ENCODE measurements at regions not wholly inside any gene's neighbourhood (a gene's known extent, or its start where the extent isn't known, plus 50 kb on each side); places are given as distances from the start of the nearest gene placed in this dataset.
A peak's percentile ranks its signal among the peaks of the same experiment; 100 is the strongest.

GRCh38 chr1:67515324-67516080 lies 85.3 kb upstream of the SERBP1 start:
- Histone ChIP-seq H3K4me3 (no peak overlapping the region), H3K36me3 (no peaks in the 10 kb centered on the region), H3K9me3 (no peaks in the 10 kb centered on the region), H3K27ac (peak overlapping the region; percentile 61 to 95 (median 83)), H3K4me1 (peaks cover 0 to 29% (median 6%) of the 10 kb centered on the region in 4 donors), H3K27me3 (no peaks in the 10 kb centered on the region)
- DNase-seq, result no peak
- intact Hi-C loops (cut with DNase I), result no loop called here
- ATAC-seq, result peak; percentile 44 to 59 (median 48)
- WGBS (ENCODE audit: insufficient coverage, low coverage, low lambda C conversion rate, missing lambda C conversion rate), result 75% methylated on average over 2 of the region's 2 CpGs
- no peak for TF ChIP-seq POLR2A (IDR thresholded peaks at IDR 0.05)

- no peak for ATAC-seq
- H3K27me3 ChIP-seq, result no peaks in the 10 kb centered on the region
- H3K4me3 ChIP-seq, result no peak overlapping the region
- H3K9me3 ChIP-seq, result no peaks in the 10 kb centered on the region
- DNase-seq, result no peak
- H3K36me3 ChIP-seq, result no peaks in the 10 kb centered on the region
- H3K27ac ChIP-seq, result peak overlapping the region in 1 of 3 donors; percentile 95
- no peak for TF ChIP-seq POLR2A (IDR thresholded peaks at IDR 0.05)
- TF ChIP-seq CTCF (IDR thresholded peaks at IDR 0.05), result no peak
- H3K4me1 ChIP-seq, result peaks cover 0 to 41% (median 13%) of the 10 kb centered on the region in 4 donors
- intact Hi-C loops (cut with DNase I), result no loop called here
These were observed 86.8 kb upstream of the SERBP1 start for GRCh38 chr1:67517046-67517445.

GRCh38 chr1:67522001-67522441 lies 91.8 kb upstream of the SERBP1 start:
- DNase-seq (peak in 1 of 3 donors; percentile 79), ATAC-seq (peak; percentile 67 to 80 (median 74))
- intact Hi-C loops (cut with DNase I), result no loop called here
- Histone ChIP-seq H3K27me3 (no peaks in the 10 kb centered on the region), H3K4me1 (peaks cover 0 to 51% (median 26%) of the 10 kb centered on the region in 4 donors), H3K4me3 (peak overlapping the region in 2 of 3 donors; percentile 24 to 46), H3K9me3 (no peaks in the 10 kb centered on the region), H3K27ac (peak overlapping the region; percentile 93 to 98 (median 94)), H3K36me3 (no peaks in the 10 kb centered on the region)
- 32% methylated on average over 4 of the region's 4 CpGs for WGBS (ENCODE audit: insufficient coverage, low coverage, low lambda C conversion rate, missing lambda C conversion rate)
- TF ChIP-seq POLR2A (IDR thresholded peaks at IDR 0.05) (peak; percentile 75), CTCF (IDR thresholded peaks at IDR 0.05) (no peak)

- peak; percentile 49 to 76 (median 69) for ATAC-seq
These were observed 92.6 kb upstream of the SERBP1 start for GRCh38 chr1:67522793-67523192.

More at GRCh38 chr1:67522793-67523192, 92.6 kb upstream of the SERBP1 start:
- peak in 2 of 3 donors; percentile 77 to 80 for DNase-seq
- Histone ChIP-seq H3K36me3 (no peaks in the 10 kb centered on the region), H3K4me3 (peak overlapping the region in 2 of 3 donors; percentile 24 to 46), H3K9me3 (no peaks in the 10 kb centered on the region), H3K27ac (peak overlapping the region; percentile 93 to 98 (median 94)), H3K4me1 (peaks cover 0 to 59% (median 29%) of the 10 kb centered on the region in 4 donors), H3K27me3 (no peaks in the 10 kb centered on the region)
- WGBS (ENCODE audit: insufficient coverage, low coverage, low lambda C conversion rate, missing lambda C conversion rate), result 34% methylated on average over 4 of the region's 4 CpGs
- intact Hi-C loops (cut with DNase I), result no loop called here
- TF ChIP-seq CTCF (IDR thresholded peaks at IDR 0.05), result peak in 1 of 4 donors; percentile 10
- peak; percentile 5 for TF ChIP-seq POLR2A (IDR thresholded peaks at IDR 0.05)
